8988T (cell line): ENCODE measurements at regions not wholly inside any gene's neighbourhood (a gene's known extent, or its start where the extent isn't known, plus 50 kb on each side); places are given as distances from the start of the nearest gene placed in this dataset.
"Not testable (repeated sequence)": the region's sequence is repeated elsewhere in the genome, so short reads cannot be mapped to it uniquely, and the experiment has no call there.

Source experiments
- DNase-seq: peaks from one replicate; pipeline ENCODE4 v3.0.0; 2011

DNA sequence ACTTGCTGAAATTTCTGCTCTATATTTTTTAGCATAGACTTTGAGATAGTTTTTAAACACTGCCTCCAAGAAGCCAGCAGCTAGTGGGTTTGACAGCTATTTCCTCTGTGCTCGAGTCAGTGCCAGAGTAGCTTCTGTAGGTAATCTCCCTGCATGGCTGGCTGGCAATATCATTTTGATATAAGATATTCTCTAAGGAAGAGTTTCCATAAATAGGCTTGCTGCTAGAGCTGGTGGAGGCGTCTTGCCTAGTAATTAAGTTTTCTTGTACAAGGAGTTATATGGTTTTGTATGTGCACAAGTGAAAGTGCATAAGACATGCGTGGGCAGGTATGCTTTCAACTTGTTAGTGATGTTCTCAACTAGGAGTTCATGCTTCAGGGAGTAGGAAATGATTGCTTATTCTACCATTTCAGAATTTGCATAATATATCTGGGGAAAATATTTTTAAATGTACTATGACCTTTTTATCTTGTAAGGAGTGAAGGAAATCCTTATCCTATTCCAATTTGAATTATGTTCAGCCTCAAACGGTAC, 74.1 kb upstream of the CCL21 start:
- DNase-seq, result no peak

DNA sequence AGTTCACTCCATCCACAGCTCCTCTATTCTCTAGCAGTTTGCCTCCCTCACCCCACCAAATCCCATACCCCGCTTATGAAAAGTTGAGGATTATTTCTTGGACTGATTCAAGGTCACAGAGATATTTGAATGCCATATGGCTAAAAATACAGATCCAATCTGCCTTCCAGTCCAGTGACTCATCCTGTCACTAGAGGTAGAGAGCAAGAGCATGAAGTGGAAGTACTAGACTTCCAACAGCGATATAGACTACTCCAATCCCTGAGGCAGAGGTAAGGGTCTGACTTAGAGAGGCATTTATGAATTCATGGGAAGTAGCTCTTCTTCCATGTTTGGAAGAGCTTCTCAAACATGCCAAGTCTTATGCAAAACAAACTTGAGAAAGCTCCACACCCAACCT, 72.4 kb upstream of the CCL21 start:
- no peak for DNase-seq

DNA sequence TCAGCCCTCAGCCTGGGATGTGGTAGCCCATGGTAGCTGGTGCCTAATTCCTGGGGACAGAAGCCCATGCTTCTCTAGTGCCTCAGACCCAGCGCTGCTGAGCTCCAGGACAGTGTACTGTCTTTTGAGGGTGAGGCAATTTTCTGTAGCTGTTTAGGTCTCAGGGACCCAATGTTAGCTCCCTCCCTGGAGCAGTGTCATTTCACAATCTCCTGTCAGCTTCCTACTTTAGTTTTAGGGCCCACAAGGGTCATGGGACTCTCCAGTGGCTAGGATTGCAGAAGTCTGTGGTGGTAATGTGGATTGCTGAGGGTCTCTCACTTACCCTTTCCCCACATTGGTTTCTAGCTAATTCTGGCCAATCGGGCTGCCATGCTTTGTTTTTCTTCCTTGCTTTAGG, 67.7 kb upstream of the CCL21 start:
- DNase-seq, result no peak

DNA sequence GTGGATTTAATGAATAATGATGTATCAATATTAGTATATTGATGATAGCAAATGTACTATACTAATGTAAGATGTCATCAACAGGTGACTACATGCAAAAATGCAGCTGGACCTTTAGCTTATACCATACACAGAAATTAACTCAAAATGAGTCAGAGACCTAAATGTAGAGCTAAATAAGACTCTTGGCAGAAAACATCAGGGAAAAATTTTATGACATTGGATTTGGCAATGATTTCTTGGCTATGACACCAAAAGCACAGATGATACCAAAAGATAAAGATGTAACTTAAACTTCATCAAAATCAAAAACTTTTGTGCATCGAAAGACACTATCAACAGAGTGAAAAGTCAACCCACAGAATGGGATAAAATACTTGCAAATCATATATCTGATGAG, 64.0 kb upstream of the CCL21 start:
- DNase-seq, result no peak

DNA sequence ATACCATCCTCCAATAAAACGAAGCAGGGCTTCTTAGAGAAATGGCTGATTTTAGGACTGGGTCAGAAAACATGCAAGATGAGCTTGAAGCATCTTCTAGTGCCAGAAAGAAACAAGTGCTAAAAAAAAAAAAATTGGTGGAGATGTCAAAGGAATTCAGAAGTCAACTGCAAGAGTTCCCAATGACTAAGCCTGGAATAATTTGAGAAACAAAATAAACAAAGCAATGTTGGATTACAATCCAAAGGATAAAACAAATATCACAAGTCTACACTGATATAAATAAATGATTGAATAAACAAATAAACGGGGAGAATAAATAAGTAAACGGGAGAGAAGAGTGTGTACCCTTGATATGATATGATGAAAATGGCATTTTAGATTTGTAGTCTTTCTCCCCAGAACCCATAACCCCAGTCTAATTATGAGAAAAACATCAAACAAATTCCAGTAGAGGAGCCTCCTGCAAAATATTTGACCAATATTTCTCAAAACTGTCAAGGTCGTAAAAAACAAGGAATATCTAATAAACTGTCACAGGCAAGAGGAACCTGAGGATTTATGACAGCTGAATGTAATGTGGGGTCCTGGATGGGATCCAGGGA, 63.5 kb upstream of the CCL21 start:
- no peak for DNase-seq

DNA sequence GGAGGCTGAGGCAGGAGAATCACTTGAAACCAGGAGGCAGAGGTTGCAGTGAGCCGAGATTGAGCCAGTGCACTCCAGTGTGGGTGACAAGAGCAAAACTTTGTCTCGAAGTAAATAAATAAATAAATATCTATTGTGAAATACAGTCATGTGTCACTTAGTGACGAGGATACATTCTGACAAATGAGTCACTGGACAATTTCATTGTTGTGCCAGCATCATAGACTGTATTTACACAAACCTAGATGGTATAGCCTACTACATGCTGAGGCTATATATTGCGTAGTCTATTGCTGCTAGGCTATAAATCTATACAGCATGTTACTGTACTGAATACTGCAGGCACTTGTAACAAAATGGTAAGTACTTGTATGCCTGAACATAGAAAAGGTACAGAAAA, 61.1 kb upstream of the CCL21 start:
- DNase-seq, result no peak

DNA sequence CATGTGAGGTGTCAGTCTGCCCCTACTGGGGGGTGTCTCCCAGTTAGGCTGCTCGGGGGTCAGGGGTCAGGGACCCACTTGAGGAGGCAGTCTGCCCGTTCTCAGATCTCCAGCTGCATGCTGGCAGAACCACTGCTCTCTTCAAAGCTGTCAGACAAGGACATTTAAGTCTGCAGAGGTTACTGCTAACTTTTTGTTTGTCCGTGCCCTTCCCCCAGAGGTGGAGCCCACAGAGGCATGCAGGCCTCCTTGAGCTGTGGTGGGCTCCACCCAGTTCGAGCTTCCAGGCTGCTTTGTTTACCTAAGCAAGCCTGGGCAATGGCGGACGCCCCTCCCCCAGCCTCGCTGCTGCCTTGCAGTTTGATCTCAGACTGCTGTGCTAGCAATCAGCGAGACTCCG, 57.2 kb upstream of the CCL21 start:
- not testable (repeated sequence) for DNase-seq

DNA sequence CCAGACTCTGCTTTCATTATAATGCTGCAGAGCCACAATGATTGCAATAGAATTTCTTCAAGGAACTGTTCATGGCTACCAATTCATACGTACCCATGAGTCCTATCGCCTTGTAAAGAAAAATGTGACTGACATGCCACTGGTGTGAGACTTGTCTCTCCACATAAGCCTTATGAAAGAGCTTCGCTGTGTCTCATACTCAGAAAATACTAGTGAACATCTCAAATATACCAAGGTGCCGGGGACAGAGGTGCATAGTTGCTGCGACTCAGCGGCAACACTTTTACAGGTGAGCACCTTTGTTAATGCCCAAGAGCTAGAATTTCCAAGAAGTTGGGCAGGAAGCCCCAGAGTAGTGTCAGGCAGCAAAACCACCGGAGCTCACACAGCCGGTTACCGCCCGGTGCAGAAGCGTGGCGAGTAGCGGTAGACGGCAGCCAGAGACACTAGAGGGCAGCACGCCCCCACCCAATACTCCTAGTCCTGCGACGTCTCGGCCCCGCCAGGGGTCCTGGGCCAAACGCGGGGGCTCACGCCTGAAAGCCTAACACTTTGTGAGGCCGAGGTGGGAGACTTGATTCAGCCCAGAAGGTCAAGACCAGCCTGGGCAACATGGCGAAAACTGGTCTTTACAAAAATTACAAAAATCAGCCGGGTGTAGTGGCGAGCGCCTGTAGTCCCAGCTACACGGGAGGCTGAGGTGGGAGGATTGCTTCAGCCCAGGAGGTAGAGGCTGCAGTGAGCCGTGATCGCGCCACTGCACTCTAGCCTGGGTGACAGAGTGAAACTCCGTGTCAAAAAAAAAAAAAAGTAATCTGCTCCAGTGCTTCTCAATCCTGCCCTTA, 50.5 kb upstream of the CCL21 start:
- peak; percentile 43 for DNase-seq
